HG03442 (cell line): ENCODE measurements at regions not wholly inside any gene's neighbourhood (a gene's known extent, or its start where the extent isn't known, plus 50 kb on each side); places are given as distances from the start of the nearest gene placed in this dataset.

Experiments used
- ATAC-seq: cut with Tn5 transposase; IDR thresholded peaks from one replicate; pipeline ENCODE4 v1.9.1; 2021; ENCODE audit warnings: mild to moderate bottlenecking, moderate library complexity; ENCODE audit not compliant: unreplicated experiment

DNA sequence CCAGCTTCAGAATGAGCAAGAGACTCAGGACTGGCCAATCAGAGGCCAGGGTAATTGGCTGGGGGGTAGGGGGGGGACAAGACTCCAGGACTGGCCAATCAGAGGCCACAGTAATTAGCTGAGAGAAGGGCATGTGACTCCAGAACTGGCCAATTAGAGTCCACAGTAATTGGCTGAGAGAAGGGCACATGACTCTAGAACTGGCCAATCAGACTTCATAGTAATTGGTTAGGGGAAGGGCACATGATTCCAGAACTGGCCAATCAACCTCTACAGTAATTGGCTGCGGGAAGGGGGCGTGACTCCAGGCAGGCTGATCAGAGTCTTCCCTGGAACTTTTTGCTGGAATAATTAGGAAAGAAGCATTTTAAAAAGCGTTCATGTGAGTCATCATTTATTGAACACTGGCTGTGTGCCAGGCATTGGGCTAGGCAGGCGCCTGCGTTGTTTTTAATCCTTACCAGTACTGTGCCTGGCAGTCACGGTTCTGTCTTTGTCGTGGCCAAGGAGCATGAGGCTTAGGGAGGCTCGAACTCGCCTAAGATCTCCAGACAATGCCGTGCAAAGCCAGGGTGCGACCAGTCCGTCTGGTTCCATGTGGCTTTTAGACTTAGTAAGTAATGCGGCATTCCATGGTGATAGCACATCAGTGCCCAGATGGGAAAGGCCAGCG is 508.1 kb downstream of the TBC1D22A start:
- ATAC-seq: no peak

DNA sequence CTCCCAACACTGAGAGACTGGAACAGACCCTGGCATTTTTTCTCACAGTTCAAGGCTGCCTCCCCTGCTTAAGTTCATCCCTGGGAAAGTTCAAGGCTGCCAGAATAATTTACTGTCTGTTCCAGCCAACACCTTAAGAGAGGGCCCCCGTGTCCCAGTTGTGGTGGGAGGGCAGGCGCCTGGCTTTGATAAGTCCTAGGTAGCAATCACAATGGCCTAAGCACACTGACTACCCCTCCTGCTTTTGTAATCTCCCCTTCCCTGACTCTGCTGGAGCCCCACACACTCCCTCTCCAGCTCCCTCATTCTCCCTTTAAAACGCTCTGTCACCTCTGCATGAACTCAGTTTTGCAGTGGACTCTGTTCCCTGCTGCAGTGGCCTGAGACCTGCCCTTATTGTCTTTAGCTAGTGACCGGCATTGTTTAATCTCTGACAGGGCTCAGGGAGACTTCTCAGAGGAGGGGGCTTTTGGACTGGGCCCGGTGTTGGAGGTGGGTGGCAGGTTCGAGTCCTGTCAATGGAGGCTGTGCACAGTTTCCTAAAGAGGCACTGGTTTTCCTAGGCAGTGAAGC is 507.2 kb downstream of the TBC1D22A start:
- ATAC-seq: no peak

DNA sequence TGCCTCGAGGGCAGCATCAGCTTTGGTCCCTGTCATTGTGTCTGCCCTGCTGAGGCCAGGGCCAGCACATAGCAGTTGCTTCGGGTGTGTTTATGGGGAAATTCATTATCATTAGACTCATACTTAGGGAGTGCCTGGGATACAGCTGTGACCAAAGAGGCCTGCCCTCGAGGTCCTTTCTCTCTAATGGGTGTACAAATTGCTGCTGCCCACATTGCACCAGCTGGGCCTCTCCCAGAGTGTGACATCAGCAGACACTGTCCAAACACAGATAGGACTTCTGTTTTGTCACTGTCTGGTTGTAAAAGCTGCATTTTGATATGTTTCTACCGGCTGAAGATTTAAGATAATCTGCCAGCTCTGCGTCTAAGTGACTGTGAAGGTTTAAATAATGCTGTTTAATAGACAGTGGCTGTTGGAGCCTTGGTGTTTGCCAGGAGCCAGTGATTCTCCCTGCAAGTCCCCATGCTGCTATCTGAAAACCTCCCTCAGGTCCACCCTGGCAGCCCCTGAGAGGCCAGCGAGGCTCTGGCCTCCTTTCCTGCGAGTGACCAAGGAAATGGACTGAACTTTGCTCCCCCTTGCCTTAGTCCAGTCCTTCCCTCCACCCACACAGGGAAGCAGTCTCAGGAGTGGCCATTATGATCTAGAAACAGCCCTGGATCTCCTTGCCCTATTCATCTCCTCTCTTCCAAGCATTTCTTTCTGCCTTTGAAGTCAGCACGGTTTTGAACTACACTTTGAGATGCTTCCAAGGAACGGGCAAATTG is 505.2 kb downstream of the TBC1D22A start:
- no peak for ATAC-seq

DNA sequence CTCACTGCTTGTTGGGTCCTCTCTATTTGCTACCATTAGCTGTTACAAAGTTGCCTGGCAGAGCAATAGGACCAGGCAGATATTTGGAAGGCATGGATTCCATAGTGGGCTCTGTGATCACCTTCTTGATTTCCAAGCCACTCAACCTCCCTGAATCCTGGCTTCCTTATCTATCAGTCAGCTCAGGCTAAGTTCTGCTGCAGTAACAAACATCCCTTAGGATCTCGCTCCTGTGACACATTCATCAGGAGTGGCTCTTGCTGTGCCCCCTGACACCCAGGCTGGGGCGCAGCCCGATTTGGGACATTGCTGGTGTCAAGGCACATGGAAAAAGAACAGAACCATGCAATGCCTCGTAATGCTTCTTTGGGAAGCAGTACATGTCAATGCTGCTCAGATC is 503.9 kb downstream of the TBC1D22A start:
- no peak for ATAC-seq

DNA sequence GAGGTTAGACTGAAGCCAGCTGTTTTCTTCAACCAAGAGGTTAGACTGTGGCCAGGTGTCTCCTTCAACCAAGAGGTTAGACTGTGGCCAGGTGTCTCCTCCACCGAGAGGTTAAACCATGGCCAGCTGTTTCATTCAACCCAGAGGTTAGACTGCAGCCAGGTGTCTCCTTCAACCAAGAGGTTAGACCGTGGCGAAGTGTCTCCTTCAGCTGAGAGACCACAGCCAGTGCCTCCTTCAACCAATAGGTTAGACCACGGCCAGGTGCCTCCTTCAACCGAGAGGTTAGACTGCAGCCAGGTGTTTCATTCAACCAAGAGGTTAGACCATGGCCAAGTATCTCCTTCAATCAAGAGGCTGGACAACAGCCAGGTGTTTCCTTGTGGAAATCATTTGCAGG is 498.1 kb downstream of the TBC1D22A start:
- no peak for ATAC-seq

DNA sequence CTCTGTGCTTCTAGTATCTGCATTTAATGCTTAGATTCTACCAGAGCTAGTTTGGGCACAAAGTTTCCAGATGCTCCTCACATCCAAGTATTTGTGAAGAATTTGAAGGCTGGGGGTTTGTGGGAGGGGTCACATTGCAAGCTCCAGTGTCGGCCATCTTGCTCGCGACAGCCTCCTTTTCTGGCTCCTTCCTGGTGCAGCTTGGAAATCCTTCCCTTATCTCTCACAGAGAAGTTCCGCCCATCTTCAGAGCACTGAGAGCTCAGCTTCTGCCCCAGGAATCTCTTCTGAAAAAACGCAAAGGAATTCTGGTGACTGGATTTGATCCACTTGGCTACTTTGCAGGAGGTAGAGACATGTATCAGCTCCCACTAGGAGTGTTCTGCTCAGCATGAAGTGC is 497.5 kb downstream of the TBC1D22A start:
- no peak for ATAC-seq

DNA sequence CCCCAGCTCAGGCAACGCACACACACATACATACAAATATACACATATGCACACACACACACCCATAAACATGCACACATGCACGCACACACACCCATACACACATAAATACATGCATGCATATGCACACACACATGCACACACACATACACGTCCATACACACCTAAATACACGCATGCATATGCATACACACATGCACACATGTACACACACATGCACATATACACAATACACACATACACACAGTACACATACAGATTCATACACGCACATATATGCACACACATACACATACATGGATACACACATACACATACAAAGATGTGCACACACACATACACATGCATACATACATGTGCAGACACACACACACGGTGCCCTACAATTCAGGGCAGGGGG is 496.6 kb downstream of the TBC1D22A start:
- ATAC-seq: no peak

DNA sequence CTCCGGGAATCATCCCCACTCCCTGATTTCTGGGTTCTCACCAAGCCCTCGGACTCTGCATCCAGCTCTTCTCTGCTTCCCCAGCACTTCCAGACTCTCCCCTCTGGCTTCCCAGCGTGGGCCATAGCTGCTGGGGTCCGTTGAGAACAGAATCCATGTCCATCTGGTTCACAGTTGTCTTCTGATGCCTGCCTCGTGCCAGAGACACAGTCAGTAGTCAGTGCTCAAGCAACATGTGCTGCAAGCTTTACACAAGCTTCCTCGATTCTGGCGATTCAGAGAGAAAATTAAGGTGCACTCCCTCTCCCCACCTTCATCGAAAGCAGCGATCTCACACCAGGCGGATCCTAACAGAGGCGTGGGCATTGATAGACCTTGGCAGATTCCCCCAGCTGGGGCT is 495.5 kb downstream of the TBC1D22A start:
- ATAC-seq: no peak

DNA sequence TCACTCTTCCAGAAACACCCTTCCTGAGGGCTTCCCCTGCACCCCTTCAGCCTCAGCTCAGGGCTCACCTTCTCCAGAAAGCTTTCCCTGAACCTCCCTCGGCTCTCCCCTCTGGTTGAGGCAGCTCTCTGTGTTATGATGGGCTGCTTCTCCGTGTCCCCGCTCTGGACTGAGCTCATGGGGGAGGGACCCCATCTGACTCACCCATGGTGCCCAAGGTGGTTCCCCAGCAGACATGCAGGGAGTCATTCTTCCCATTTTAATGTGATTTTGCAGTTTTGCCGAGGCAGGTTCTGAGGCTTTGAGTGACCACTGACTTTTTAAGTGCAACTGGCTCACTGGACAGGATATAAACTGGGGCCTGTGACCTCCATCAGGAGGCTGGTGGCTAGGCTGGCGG is 495.1 kb downstream of the TBC1D22A start:
- ATAC-seq: no peak

DNA sequence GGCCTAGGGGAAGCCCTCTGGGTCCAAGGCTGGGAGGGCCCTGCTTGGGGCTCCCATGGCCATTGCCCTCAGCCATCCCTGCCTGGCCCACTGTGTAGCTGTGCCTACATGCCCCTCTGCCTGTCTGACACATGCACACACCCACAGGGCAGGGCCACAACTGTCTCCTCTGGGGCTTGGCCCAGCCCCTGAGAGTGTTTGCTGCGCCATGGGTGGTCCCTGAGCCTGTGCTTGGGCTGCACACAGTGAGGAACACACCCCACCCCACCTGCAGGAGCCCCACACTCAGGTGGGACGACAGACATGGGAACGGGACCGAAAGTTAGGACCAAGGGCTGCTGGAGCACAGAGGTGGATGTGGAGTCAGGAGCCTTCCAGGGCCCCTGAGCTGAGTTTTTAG is 489.5 kb downstream of the TBC1D22A start:
- no peak for ATAC-seq

DNA sequence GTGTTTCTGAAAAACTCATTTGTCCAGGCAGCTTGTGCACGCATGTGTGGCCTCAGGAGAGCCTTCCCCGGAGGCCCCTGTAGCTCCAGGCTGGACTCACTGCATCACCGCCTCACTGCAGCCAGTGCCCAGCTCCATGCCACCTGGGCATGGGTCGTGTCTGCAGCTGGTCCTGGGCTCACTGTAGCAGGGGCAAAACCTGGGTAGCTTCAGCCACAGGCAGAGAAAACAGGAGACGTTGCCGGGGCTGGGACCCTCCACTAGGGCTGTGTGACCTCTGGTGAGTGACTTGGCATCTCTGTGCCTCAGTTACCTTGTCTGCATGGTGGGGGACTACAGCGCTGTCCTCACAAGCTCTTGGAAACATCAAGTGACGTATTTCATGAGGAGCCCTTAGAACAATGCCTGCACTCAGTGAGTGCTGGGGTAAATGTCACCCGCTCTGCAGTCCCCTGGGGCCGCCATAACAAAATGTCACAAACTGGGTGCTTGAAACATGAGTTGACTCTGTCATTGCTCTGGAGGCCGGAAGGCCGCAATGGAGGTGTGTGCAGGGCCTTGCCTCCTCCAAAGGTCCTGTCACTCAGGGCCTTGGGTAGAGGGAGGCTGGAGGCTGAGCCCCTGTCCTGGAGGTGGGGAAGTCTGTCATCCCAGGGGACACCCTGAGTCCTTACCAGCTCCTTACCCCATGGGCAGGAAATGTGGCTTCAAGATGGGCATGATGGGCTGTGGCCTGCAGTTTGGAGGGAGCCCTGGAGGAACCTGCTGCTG is 488.7 kb downstream of the TBC1D22A start:
- no peak for ATAC-seq

DNA sequence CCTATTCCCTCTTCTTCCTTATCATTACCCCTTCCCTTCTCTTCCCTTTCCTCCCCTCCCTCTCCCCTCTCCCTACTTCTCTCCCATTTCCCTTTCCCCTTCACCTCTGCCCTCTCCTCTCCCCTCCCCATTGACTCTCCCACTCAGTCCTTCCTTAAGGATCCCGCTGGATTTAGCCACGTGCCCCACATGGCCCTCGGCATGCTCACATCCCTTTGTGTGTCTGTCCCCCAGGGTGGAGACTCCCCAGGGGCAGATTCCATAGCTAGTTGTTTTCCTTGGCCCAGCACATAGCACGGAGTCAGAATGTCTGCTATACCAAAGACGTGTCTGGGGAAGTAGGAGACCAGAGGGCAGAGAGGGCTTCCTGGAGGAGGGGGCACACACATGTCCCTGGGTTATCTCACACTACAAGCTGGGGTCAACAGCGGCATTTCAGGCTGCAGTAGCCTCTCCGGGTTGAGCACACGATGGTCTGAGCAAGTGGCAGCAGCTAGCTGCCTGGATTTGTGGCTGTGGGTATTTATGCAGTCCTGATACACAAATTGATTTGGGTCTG is 487.0 kb downstream of the TBC1D22A start:
- ATAC-seq: no peak

DNA sequence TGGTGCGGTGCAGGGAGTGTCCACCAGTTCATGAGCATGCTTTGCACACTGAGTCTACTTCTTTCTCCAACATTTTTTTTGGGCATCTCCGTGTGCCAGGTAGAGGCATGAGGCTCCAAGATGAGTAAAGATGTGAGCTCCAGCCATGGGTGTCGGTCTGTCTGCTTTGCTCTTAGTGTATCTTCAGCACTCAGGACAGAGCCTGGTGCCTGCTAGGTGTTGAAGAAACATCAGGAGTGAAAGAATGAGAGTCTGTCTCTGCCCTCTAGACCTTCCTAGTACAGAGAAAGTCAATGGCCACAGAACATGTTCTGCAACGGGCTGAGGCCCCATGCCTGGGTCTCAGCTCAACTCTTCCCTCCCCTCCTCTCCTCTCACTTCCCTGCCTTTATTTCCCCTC is 486.5 kb downstream of the TBC1D22A start:
- no peak for ATAC-seq

DNA sequence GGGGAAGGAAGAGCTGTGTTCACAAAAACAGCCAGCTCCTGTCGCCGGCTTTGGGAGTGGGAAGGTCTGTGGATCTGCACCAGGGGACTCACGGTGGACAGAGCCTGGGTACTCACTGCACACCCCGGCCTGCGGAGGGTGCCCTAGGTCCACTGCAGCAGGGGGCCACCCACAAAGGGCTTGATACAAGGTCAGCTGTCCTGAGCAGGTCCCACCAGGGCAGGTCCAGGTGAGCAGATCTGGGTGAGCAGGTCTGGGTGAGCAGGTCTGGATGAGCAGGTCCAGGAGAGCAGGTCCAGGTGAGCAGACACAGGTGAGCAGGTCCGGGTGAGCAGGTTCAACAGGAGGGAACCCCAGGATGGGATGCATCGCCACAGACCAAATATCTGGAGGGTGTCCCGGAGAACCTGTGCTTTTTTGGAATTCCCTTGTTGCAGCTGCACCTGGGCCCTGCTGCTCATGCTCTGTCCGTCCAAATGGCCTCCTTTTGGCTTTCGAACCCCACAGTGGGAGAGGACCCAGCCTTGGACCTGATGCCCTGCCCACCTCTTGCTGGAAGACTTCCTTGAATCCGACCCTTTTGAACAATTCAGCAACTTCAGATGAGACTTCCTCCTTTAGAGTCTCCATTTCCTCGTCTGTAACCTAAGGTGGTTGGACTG is 485.3 kb downstream of the TBC1D22A start:
- ATAC-seq: no peak

DNA sequence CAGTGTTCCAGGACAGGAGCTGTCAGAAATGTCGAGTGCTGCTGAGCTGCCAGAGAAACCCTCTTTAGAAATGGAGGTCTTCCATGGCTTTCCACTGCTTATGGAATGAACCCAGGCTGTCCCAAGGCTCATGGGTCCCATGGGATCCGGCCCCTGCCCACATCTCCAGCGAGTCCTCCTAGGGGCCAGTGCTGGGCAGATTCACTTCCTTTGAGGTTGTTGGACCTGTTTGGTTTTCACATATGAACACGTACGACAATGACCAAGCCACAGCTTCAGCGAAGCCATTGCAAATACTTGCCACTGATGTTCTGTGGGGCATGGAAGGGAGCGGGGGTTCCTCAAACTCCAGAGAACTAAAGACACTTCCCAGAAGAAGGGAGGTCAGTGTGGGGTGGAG is 483.3 kb downstream of the TBC1D22A start:
- ATAC-seq: no peak

DNA sequence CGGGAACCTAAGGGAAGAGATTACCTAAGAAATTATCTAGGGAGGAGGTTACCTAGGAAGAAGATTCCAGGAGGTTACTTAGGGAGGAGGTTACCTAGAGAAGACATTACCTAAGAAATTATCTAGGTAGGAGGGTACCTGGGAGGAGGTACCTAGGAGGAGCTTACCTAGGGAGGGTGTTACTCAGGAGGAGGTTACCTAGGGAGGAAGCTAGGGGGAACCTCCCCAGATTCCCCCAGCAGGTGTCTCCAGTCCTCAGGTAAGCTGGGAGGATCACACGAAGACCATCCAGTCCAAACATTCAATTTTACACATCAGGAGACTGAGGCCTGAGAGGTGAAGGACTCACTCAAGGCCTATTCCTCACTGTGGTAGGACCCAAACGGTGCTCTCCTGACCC is 482.8 kb downstream of the TBC1D22A start:
- no peak for ATAC-seq

DNA sequence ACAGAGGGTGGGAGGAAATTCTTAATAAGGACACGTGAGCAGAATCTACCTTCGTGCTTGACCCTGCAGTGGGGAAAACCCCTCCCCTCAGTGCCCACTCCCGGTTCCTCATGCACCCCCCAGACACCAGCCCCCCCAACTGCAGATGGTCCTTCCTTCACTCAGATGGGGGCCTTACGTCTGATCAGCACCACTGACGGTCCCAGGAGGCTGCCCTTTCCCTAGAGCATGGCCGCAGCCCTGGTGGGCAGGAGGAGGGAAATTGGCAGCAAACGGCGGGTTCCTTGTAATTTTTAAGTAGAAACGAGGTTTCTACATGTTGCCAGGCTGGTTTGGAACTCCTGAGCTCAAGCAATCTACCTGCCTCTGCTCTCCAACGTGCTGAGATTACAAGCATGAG is 477.7 kb downstream of the TBC1D22A start:
- ATAC-seq: no peak

DNA sequence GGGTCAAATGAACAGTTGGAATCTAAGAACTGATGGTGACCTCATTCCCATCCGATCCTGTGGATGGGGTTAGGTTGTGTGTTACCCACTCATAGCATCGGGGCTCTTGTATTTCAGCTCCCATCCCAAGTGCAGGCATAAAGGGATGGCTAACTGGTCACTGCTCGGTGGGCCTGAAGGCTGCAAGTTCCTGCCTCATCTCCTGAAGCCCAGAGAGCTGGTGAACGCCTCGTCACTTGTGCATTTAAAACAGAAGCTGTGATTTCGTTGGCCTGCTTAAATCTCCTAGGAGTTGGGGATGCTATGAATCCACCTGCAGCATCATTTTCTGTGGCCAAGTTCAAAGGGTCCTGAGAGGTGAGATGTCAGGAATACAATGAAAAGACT is 477.0 kb downstream of the TBC1D22A start:
- ATAC-seq: no peak

DNA sequence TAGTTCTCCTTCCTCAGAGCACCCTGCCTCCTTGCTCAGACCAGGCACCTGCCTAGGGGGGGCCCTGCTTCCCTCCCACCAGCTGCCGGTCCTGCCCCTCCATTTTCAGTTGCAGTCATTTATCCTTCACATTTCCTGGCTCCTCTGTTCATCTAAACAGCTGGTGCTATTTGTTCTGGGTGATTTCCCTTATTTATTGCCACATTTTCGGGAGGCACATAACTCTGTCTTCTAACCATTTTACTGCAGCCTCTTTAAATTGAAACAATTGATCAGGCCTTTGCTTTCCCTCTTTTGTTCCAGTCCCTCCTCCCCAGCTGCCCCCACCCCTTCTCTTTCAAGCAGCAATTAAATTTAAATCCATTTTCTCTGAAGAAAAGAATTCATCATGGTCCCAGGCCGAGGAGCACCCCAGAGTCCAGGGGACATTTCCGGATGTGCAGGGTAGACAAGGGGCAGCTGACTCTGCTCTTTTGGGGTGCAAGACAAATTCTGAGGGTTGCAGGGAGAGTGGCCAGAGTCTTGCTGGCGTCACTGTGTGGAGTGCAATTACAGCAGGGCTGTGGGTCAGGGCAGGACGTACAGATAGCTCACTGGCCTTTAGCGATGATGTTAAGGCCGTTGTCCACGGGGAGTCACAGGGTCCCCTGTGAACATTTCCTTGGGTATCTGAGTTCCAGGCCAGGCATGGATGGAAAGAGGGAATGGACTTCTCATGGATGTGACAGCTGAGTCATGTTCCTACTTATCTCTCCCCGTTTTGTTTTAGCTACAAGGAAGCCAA is 476.4 kb downstream of the TBC1D22A start:
- no peak for ATAC-seq

DNA sequence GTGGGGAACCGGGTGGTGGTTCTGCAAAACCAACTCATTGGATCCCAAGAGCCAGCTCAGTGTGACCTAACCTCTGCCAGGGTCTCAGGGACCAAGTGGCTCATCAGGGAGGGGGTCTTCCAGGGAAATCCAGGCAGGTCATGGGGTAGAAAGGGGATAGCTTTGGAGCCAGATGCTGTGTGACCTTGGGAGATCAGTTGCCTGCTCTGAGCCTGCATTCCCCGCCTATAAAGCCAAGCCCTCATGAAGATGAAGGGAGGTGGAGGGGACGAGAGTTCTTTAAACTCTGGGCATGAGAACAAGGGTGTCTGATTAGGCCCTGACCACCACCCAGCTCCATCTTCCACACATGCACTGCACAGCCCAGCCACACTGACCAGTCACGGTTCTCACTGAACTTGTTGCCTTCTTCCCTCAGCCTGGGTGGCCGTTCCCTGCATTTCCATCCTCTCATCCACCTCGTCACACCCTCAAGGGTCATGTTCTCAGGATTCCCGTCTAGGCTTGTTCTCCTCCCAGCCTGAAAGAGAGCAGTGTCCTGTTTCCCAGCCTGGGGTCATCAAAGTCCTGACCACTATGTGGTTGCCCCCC is 475.5 kb downstream of the TBC1D22A start:
- no peak for ATAC-seq
